ENCODE measurements at regions not wholly inside any gene's neighbourhood (a gene's known extent, or its start where the extent isn't known, plus 50 kb on each side); places are given as distances from the start of the nearest gene placed in this dataset.

GRCh38 chr10:8636371-8636770 lies 581.9 kb downstream of the GATA3 start:
- no peaks in the 10 kb centered on the region for H3K9me2 ChIP-seq (ENCODE audit: insufficient read depth)
- H3K4me1 ChIP-seq (ENCODE audit: control insufficient read depth in 1 of 2, insufficient read depth in 2 of 2, low read length in 2 of 2), result no peaks in the 10 kb centered on the region
- no peaks in the 10 kb centered on the region for H3K27me3 ChIP-seq (ENCODE audit: insufficient read depth, low read length)
- H3K27ac ChIP-seq (ENCODE audit: low read depth, low read length), result no peak overlapping the region
- no peak for TF ChIP-seq EZH2phosphoT487 (IDR thresholded peaks at IDR 0.05; ENCODE audit: borderline replicate concordance)
- no peak for TF ChIP-seq YY1 (IDR thresholded peaks at IDR 0.05; ENCODE audit: extremely low read depth, insufficient replicate concordance, low read depth, low read length)
- TF ChIP-seq CEBPB (IDR thresholded peaks at IDR 0.05; ENCODE audit: low read depth), result no peak
- no peak for TF ChIP-seq POLR2A (IDR thresholded peaks at IDR 0.05; ENCODE audit: borderline replicate concordance, extremely low read depth, insufficient read depth, insufficient read length)
- no peak for TF ChIP-seq JUND (IDR thresholded peaks at IDR 0.05)
- TF ChIP-seq CBX3 (IDR thresholded peaks at IDR 0.05; ENCODE audit: low read depth), result no peak
- TF ChIP-seq MAX (IDR thresholded peaks at IDR 0.05), result no peak
- no peak for TF ChIP-seq POLR2AphosphoS5 (IDR thresholded peaks at IDR 0.05; ENCODE audit: low read depth, low read length)
- TF ChIP-seq EGR1 (IDR thresholded peaks at IDR 0.05; ENCODE audit: low read depth), result no peak
- peaks cover 13 to 22% of the 10 kb centered on the region in 2 experiments; a peak in 2 of 4 replicates for H3K9me3 ChIP-seq (ENCODE audit: control insufficient read depth in 1 of 2, insufficient read depth in 1 of 2, low read depth in 1 of 2, low read length in 2 of 2)
- H3K9ac ChIP-seq (ENCODE audit: low read length), result no peak overlapping the region
- H3K4me2 ChIP-seq (ENCODE audit: low read length), result no peak overlapping the region
- DNase-seq (ENCODE audit: low read depth, low spot score), result no peak
- no peaks in the 10 kb centered on the region for H4K20me1 ChIP-seq (ENCODE audit: insufficient read depth)
- ChIA-PET RAD21 (ENCODE audit: low non-redundant PET in 1 of 2, low total read pairs in 2 of 2, uncharacterized antibody in 2 of 2, unreplicated experiment in 2 of 2) (no interaction called here), CTCF (no interaction called here), POLR2A (no interaction called here)
- intact Hi-C loops (cut with micrococcal nuclease), result no loop called here
- no peaks in the 10 kb centered on the region for H3K36me3 ChIP-seq (ENCODE audit: control insufficient read depth in 1 of 2, insufficient read depth in 2 of 2, low read length in 2 of 2)
- no TSS peak for BruUV-seq (replicated peaks)
- H3K4me3 ChIP-seq (replicated peaks in 1 of 2; ENCODE audit: low read depth in 1 of 2, low read length in 2 of 2), result no peak overlapping the region
- no peak for ATAC-seq
- no peaks in the 10 kb centered on the region for H3K79me2 ChIP-seq (ENCODE audit: insufficient read depth, low read length)
- H2AFZ ChIP-seq (ENCODE audit: low read depth, low read length, poor library complexity, severe bottlenecking), result no peak overlapping the region

GRCh38 chr10:8637640-8638039 lies 583.2 kb downstream of the GATA3 start:
- Histone ChIP-seq H3K9ac (ENCODE audit: low read length) (no peak overlapping the region), H3K4me2 (ENCODE audit: low read length) (no peak overlapping the region), H3K79me2 (ENCODE audit: insufficient read depth, low read length) (no peaks in the 10 kb centered on the region), H3K27ac (ENCODE audit: low read depth, low read length) (no peak overlapping the region), H3K9me2 (ENCODE audit: insufficient read depth) (no peaks in the 10 kb centered on the region), H3K4me3 (replicated peaks in 1 of 2; ENCODE audit: low read depth in 1 of 2, low read length in 2 of 2) (no peak overlapping the region), H3K4me1 (ENCODE audit: control insufficient read depth in 1 of 2, insufficient read depth in 2 of 2, low read length in 2 of 2) (no peaks in the 10 kb centered on the region), H4K20me1 (ENCODE audit: insufficient read depth) (no peaks in the 10 kb centered on the region), H2AFZ (ENCODE audit: low read depth, low read length, poor library complexity, severe bottlenecking) (no peak overlapping the region), H3K36me3 (ENCODE audit: control insufficient read depth in 1 of 2, insufficient read depth in 2 of 2, low read length in 2 of 2) (no peaks in the 10 kb centered on the region), H3K9me3 (ENCODE audit: control insufficient read depth in 1 of 2, insufficient read depth in 1 of 2, low read depth in 1 of 2, low read length in 2 of 2) (peaks cover 12 to 23% of the 10 kb centered on the region in 2 experiments; a peak in 2 of 4 replicates), H3K27me3 (ENCODE audit: insufficient read depth, low read length) (no peaks in the 10 kb centered on the region)
- ATAC-seq (no peak), DNase-seq (ENCODE audit: low read depth, low spot score) (no peak)
- RAD21 ChIA-PET (ENCODE audit: low non-redundant PET in 1 of 2, low total read pairs in 2 of 2, uncharacterized antibody in 2 of 2, unreplicated experiment in 2 of 2), result no interaction called here
- CTCF ChIA-PET, result no interaction called here
- POLR2A ChIA-PET, result no interaction called here
- intact Hi-C loops (cut with micrococcal nuclease), result no loop called here
- BruUV-seq (replicated peaks), result no TSS peak
- no peak for TF ChIP-seq CTCF (IDR thresholded peaks at IDR 0.05 in 2 of 3, conservative IDR thresholded peaks at IDR 0.05 in 1 of 3; ENCODE audit: borderline replicate concordance in 1 of 3, insufficient read depth in 1 of 3, low read depth in 2 of 3, low read length in 2 of 3)
- no peak for TF ChIP-seq POLR2AphosphoS5 (IDR thresholded peaks at IDR 0.05; ENCODE audit: low read depth, low read length)
- no peak for TF ChIP-seq ZFX (IDR thresholded peaks at IDR 0.05)
- TF ChIP-seq REST (IDR thresholded peaks at IDR 0.05; ENCODE audit: low read depth), result no peak
- TF ChIP-seq CEBPB (IDR thresholded peaks at IDR 0.05; ENCODE audit: low read depth), result no peak
- no peak for TF ChIP-seq ELF1 (IDR thresholded peaks at IDR 0.05; ENCODE audit: borderline replicate concordance, low read depth)
- TF ChIP-seq SP1 (IDR thresholded peaks at IDR 0.05; ENCODE audit: low read depth), result no peak
- TF ChIP-seq ZNF274 (IDR thresholded peaks at IDR 0.05; ENCODE audit: low read depth, low read length), result no peak
- no peak for TF ChIP-seq YY1 (IDR thresholded peaks at IDR 0.05; ENCODE audit: extremely low read depth, insufficient replicate concordance, low read depth, low read length)
- TF ChIP-seq EZH2phosphoT487 (IDR thresholded peaks at IDR 0.05; ENCODE audit: borderline replicate concordance), result no peak

Data from HCT116 (cell line).